Stomach (tissue), 4 donors: ENCODE measurements at regions not wholly inside any gene's neighbourhood (a gene's known extent, or its start where the extent isn't known, plus 50 kb on each side); places are given as distances from the start of the nearest gene placed in this dataset.

Source experiments
- EP300 ChIP-seq: sonication (generic); formaldehyde crosslinking; IDR thresholded peaks from one replicate; pipeline ENCODE4 v1.6.1; 2017; ENCODE audit warnings: antibody characterized with exemption
- POLR2A ChIP-seq, 4 donors: fragments of 450-650 bp; IDR thresholded peaks; one replicate each; pipeline ENCODE4 v1.6.1; 2016; ENCODE audit warnings: antibody characterized with exemption in 4 of 4, control low read depth in 2 of 4, mild to moderate bottlenecking in 1 of 4, moderate library complexity in 1 of 4
- POLR2AphosphoS5 ChIP-seq, 3 donors: sonication (generic); formaldehyde crosslinking; IDR thresholded peaks; one replicate each; pipeline ENCODE4 v1.6.1; 2016; ENCODE audit warnings: antibody characterized with exemption in 3 of 3
- TF ChIP-seq, protein P1 (sequence below), 7 experiments: fragments of 450-650 bp in 4 of 7; fragments of 200-600 bp in 3 of 7; sonication (generic) in 3 of 7; IDR thresholded peaks; one replicate each; pipeline ENCODE4 v1.5.1; 2016 to 2019; ENCODE audit warnings: antibody characterized with exemption in 7 of 7, control low read depth in 2 of 7, mild to moderate bottlenecking in 1 of 7

DNA sequence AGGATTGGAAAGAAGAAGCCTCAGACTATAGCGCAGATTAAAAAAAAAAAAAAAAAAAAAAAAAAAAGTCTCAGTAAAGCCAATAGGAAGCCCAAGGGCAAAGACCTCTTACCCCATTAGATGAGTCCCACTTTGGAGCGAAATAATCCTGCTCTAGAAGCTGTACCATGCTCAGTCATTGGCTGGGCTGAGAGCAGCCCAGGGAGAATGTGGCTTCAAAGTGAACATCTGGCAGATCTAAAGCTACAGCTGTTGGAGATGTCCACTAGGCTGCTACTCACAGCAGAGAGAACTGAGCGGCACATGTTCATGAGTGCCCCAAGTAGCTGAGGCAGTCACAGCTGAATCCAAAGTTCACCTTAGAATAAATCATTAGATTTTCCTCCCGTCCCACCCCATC is 560.9 kb downstream of the MED13L start:
- TF ChIP-seq, protein P1, sequence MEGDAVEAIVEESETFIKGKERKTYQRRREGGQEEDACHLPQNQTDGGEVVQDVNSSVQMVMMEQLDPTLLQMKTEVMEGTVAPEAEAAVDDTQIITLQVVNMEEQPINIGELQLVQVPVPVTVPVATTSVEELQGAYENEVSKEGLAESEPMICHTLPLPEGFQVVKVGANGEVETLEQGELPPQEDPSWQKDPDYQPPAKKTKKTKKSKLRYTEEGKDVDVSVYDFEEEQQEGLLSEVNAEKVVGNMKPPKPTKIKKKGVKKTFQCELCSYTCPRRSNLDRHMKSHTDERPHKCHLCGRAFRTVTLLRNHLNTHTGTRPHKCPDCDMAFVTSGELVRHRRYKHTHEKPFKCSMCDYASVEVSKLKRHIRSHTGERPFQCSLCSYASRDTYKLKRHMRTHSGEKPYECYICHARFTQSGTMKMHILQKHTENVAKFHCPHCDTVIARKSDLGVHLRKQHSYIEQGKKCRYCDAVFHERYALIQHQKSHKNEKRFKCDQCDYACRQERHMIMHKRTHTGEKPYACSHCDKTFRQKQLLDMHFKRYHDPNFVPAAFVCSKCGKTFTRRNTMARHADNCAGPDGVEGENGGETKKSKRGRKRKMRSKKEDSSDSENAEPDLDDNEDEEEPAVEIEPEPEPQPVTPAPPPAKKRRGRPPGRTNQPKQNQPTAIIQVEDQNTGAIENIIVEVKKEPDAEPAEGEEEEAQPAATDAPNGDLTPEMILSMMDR (IDR thresholded peaks at IDR 0.05) = no peak
- TF ChIP-seq POLR2A (IDR thresholded peaks at IDR 0.05) (no peak), EP300 (no peak), POLR2AphosphoS5 (IDR thresholded peaks at IDR 0.05) (no peak)
